ENCODE measurements at regions not wholly inside any gene's neighbourhood (a gene's known extent, or its start where the extent isn't known, plus 50 kb on each side); places are given as distances from the start of the nearest gene placed in this dataset.

- intact Hi-C loops (cut with DNase I), result no loop called here
- TF ChIP-seq CTCF (IDR thresholded peaks at IDR 0.05), result no peak
- 43 to 55% (median 44%) methylated on average over 1 of the region's 1 CpG for WGBS, 3 donors
Measured at GRCh38 chr21:24976238-24976637, 631.0 kb downstream of the MRPL39 start.

GRCh38 chr21:24969068-24969467, 638.2 kb downstream of the MRPL39 start:
- Histone ChIP-seq H3K27me3 (ENCODE audit: insufficient read depth in 3 of 3, low read length in 2 of 3) (no peaks in the 10 kb centered on the region), H3K4me1 (no peaks in the 10 kb centered on the region), H3K4me3 (no peak overlapping the region), H3K27ac (no peak overlapping the region), H3K9me3 (peaks cover 4% of the 10 kb centered on the region), H3K36me3 (ENCODE audit: insufficient read depth in 1 of 2, low read depth in 1 of 2) (no peaks in the 10 kb centered on the region)
- ATAC-seq, result no peak
- 73 to 80% (median 76%) methylated on average over 1 of the region's 1 CpG for WGBS, 3 donors
- intact Hi-C loops (cut with DNase I), result no loop called here
- no peak for DNase-seq
- TF ChIP-seq CTCF (IDR thresholded peaks at IDR 0.05), result no peak

More at GRCh38 chr21:24976238-24976637, 631.0 kb downstream of the MRPL39 start:
- ATAC-seq, result no peak
- Histone ChIP-seq H3K36me3 (ENCODE audit: insufficient read depth in 1 of 2, low read depth in 1 of 2) (no peaks in the 10 kb centered on the region), H3K4me1 (no peaks in the 10 kb centered on the region), H3K9me3 (peaks cover 8% of the 10 kb centered on the region), H3K27ac (no peak overlapping the region), H3K27me3 (ENCODE audit: insufficient read depth in 3 of 3, low read length in 2 of 3) (no peaks in the 10 kb centered on the region), H3K4me3 (no peak overlapping the region)
- DNase-seq, result no peak

- no peak overlapping the region for H3K27ac ChIP-seq
- TF ChIP-seq CTCF (IDR thresholded peaks at IDR 0.05), result no peak
- ATAC-seq (no peak), DNase-seq (no peak)
- H3K4me1 ChIP-seq, result no peaks in the 10 kb centered on the region
- H3K4me3 ChIP-seq, result no peak overlapping the region
- no peaks in the 10 kb centered on the region for H3K9me3 ChIP-seq
- H3K36me3 ChIP-seq (ENCODE audit: insufficient read depth in 1 of 2, low read depth in 1 of 2), result no peaks in the 10 kb centered on the region
- H3K27me3 ChIP-seq (ENCODE audit: insufficient read depth in 3 of 3, low read length in 2 of 3), result no peaks in the 10 kb centered on the region
- 57 to 61% (median 57%) methylated on average over 6 of the region's 6 CpGs for WGBS, 3 donors
- intact Hi-C loops (cut with DNase I), result no loop called here
Measured at GRCh38 chr21:24955275-24955961, 651.9 kb downstream of the MRPL39 start.

GRCh38 chr21:24948186-24948585, 659.1 kb downstream of the MRPL39 start:
- ATAC-seq, result no peak
- DNase-seq, result no peak
- H3K36me3 ChIP-seq (ENCODE audit: insufficient read depth in 1 of 2, low read depth in 1 of 2), result no peaks in the 10 kb centered on the region
- H3K27ac ChIP-seq, result no peak overlapping the region
- intact Hi-C loops (cut with DNase I), result no loop called here
- H3K9me3 ChIP-seq, result no peaks in the 10 kb centered on the region
- 45 to 52% (median 46%) methylated on average over 4 of the region's 4 CpGs for WGBS, 3 donors
- no peak overlapping the region for H3K4me3 ChIP-seq
- TF ChIP-seq CTCF (IDR thresholded peaks at IDR 0.05), result no peak
- H3K4me1 ChIP-seq, result no peaks in the 10 kb centered on the region
- no peaks in the 10 kb centered on the region for H3K27me3 ChIP-seq (ENCODE audit: insufficient read depth in 3 of 3, low read length in 2 of 3)

- H3K9me3 ChIP-seq, result no peaks in the 10 kb centered on the region
- intact Hi-C loops (cut with DNase I), result no loop called here
- DNase-seq (no peak), ATAC-seq (no peak)
- no peaks in the 10 kb centered on the region for H3K36me3 ChIP-seq (ENCODE audit: insufficient read depth in 1 of 2, low read depth in 1 of 2)
- H3K4me1 ChIP-seq, result no peaks in the 10 kb centered on the region
- no peak overlapping the region for H3K4me3 ChIP-seq
- no peak for TF ChIP-seq CTCF (IDR thresholded peaks at IDR 0.05)
- no peak overlapping the region for H3K27ac ChIP-seq
- H3K27me3 ChIP-seq (ENCODE audit: insufficient read depth in 3 of 3, low read length in 2 of 3), result no peaks in the 10 kb centered on the region
Measured at GRCh38 chr21:24945910-24946309, 661.4 kb downstream of the MRPL39 start.

Measured in psoas muscle (tissue), 7 donors.